ENCODE measurements at regions not wholly inside any gene's neighbourhood (a gene's known extent, or its start where the extent isn't known, plus 50 kb on each side); places are given as distances from the start of the nearest gene placed in this dataset.

GRCh38 chr3:42022355-42022754 is 60.5 kb upstream of the ULK4 start:
- DNase-seq: no peak
- H3K27ac Mint-ChIP-seq (ENCODE audit: unreplicated experiment): no peak overlapping the region
- no peaks in the 10 kb centered on the region for H3K27me3 Mint-ChIP-seq (ENCODE audit: unreplicated experiment)
- CTCF ChIA-PET: no interaction called here
- no TSS peak for BruUV-seq (replicated peaks)
- H3K4me1 Mint-ChIP-seq (ENCODE audit: low read depth, unreplicated experiment): peaks cover 56% of the 10 kb centered on the region
- no peaks in the 10 kb centered on the region for H3K36me3 Mint-ChIP-seq (ENCODE audit: insufficient read depth, unreplicated experiment)
- intact Hi-C loops (cut with micrococcal nuclease; ENCODE audit: unreplicated experiment): no loop called here
- H3K9me3 Mint-ChIP-seq (ENCODE audit: low read depth, unreplicated experiment): no peaks in the 10 kb centered on the region
- TF ChIP-seq CTCF (IDR thresholded peaks at IDR 0.05; ENCODE audit: unreplicated experiment): no peak
- H3K4me3 Mint-ChIP-seq (ENCODE audit: low read depth, unreplicated experiment): no peak overlapping the region

GRCh38 chr3:42020684-42021307 is 58.9 kb upstream of the ULK4 start:
- Mint-ChIP-seq H3K4me3 (ENCODE audit: low read depth, unreplicated experiment) (no peak overlapping the region), H3K9me3 (ENCODE audit: low read depth, unreplicated experiment) (no peaks in the 10 kb centered on the region), H3K27me3 (ENCODE audit: unreplicated experiment) (no peaks in the 10 kb centered on the region), H3K36me3 (ENCODE audit: insufficient read depth, unreplicated experiment) (no peaks in the 10 kb centered on the region), H3K4me1 (ENCODE audit: low read depth, unreplicated experiment) (peaks cover 64% of the 10 kb centered on the region), H3K27ac (ENCODE audit: unreplicated experiment) (peak overlapping the region; percentile 56)
- TF ChIP-seq CTCF (IDR thresholded peaks at IDR 0.05; ENCODE audit: unreplicated experiment): no peak
- no TSS peak for BruUV-seq (replicated peaks)
- CTCF ChIA-PET: interaction anchor here (0.6 to 1.1 kb wide), 2 partner anchors 59 to 117 kb away, joined by 3 to 4 read pairs; no protein-coding TSS in a partner anchor
- no peak for DNase-seq
- intact Hi-C loops (cut with micrococcal nuclease; ENCODE audit: unreplicated experiment): no loop called here

GRCh38 chr3:42019953-42020260 is 58.0 kb upstream of the ULK4 start:
- intact Hi-C loops (cut with micrococcal nuclease; ENCODE audit: unreplicated experiment): loop anchor here (5.0 to 10.0 kb wide), 2 partner anchors 62 to 125 kb away; no protein-coding TSS in a partner anchor
- H3K27ac Mint-ChIP-seq (ENCODE audit: unreplicated experiment): peak overlapping the region; percentile 34
- no TSS peak for BruUV-seq (replicated peaks)

GRCh38 chr3:42019144-42019952 is 57.4 kb upstream of the ULK4 start:
- peak overlapping the region; percentile 34 for H3K27ac Mint-ChIP-seq (ENCODE audit: unreplicated experiment)
- intact Hi-C loops (cut with micrococcal nuclease; ENCODE audit: unreplicated experiment): loop anchor here (5.0 to 10.0 kb wide), 2 partner anchors 63 to 125 kb away; no protein-coding TSS in a partner anchor
- no peaks in the 10 kb centered on the region for H3K27me3 Mint-ChIP-seq (ENCODE audit: unreplicated experiment)
- H3K9me3 Mint-ChIP-seq (ENCODE audit: low read depth, unreplicated experiment): no peaks in the 10 kb centered on the region
- no peak overlapping the region for H3K4me3 Mint-ChIP-seq (ENCODE audit: low read depth, unreplicated experiment)
- CTCF ChIA-PET: no interaction called here
- DNase-seq: no peak
- peaks cover 66% of the 10 kb centered on the region for H3K4me1 Mint-ChIP-seq (ENCODE audit: low read depth, unreplicated experiment)
- TF ChIP-seq CTCF (IDR thresholded peaks at IDR 0.05; ENCODE audit: unreplicated experiment): no peak
- BruUV-seq (replicated peaks): no TSS peak
- H3K36me3 Mint-ChIP-seq (ENCODE audit: insufficient read depth, unreplicated experiment): peaks cover 14% of the 10 kb centered on the region

More at GRCh38 chr3:42019953-42020260, 58.0 kb upstream of the ULK4 start:
- CTCF ChIA-PET: no interaction called here
- DNase-seq: no peak
- H3K4me3 Mint-ChIP-seq (ENCODE audit: low read depth, unreplicated experiment): no peak overlapping the region
- no peak for TF ChIP-seq CTCF (IDR thresholded peaks at IDR 0.05; ENCODE audit: unreplicated experiment)
- H3K9me3 Mint-ChIP-seq (ENCODE audit: low read depth, unreplicated experiment): no peaks in the 10 kb centered on the region
- H3K4me1 Mint-ChIP-seq (ENCODE audit: low read depth, unreplicated experiment): peaks cover 64% of the 10 kb centered on the region
- H3K27me3 Mint-ChIP-seq (ENCODE audit: unreplicated experiment): no peaks in the 10 kb centered on the region
- H3K36me3 Mint-ChIP-seq (ENCODE audit: insufficient read depth, unreplicated experiment): peaks cover 8% of the 10 kb centered on the region
